ENCODE measurements at regions not wholly inside any gene's neighbourhood (a gene's known extent, or its start where the extent isn't known, plus 50 kb on each side); places are given as distances from the start of the nearest gene placed in this dataset.

GRCh38 chr12:70982991-70983390 lies 62.5 kb upstream of the PTPRR start:
- no TSS peak for BruUV-seq (replicated peaks)
- Histone ChIP-seq H3K4me1 (no peaks in the 10 kb centered on the region), H3K9me3 (no peaks in the 10 kb centered on the region), H3K27me3 (replicated peaks; ENCODE audit: control insufficient read depth, insufficient read depth, low read length) (no peaks in the 10 kb centered on the region), H3K4me3 (ENCODE audit: low read depth, low read length) (no peak overlapping the region), H3K36me3 (ENCODE audit: control insufficient read depth, insufficient read depth, low read length) (no peaks in the 10 kb centered on the region)
- Mint-ChIP-seq H3K27me3 (ENCODE audit: insufficient read depth, unreplicated experiment) (peaks cover 5% of the 10 kb centered on the region), H3K9me3 (ENCODE audit: unreplicated experiment) (no peaks in the 10 kb centered on the region), H3K4me3 (ENCODE audit: unreplicated experiment) (no peak overlapping the region), H3K27ac (ENCODE audit: unreplicated experiment) (no peak overlapping the region), H3K36me3 (ENCODE audit: insufficient read depth, unreplicated experiment) (no peaks in the 10 kb centered on the region), H3K4me1 (ENCODE audit: low read depth, unreplicated experiment) (peaks cover 7% of the 10 kb centered on the region)
- ChIA-PET CTCF (no interaction called here), POLR2A (no interaction called here)
- intact Hi-C loops (cut with micrococcal nuclease; ENCODE audit: unreplicated experiment): no loop called here
- DNase-seq: no peak
- no peak for TF ChIP-seq CTCF (IDR thresholded peaks at IDR 0.05; ENCODE audit: insufficient read depth in 1 of 2, low read depth in 1 of 2, low read length in 1 of 2, severe bottlenecking in 1 of 2, unreplicated experiment in 1 of 2)

- H3K9me3 Mint-ChIP-seq (ENCODE audit: unreplicated experiment): no peaks in the 10 kb centered on the region
Measured at GRCh38 chr12:70982286-70982685, 61.7 kb upstream of the PTPRR start.

GRCh38 chr12:70971001-70971794 lies 50.7 kb upstream of the PTPRR start:
- no peak for TF ChIP-seq CTCF (IDR thresholded peaks at IDR 0.05; ENCODE audit: insufficient read depth in 1 of 2, low read depth in 1 of 2, low read length in 1 of 2, severe bottlenecking in 1 of 2, unreplicated experiment in 1 of 2)
- Histone ChIP-seq H3K36me3 (ENCODE audit: control insufficient read depth, insufficient read depth, low read length) (no peaks in the 10 kb centered on the region), H3K27me3 (replicated peaks; ENCODE audit: control insufficient read depth, insufficient read depth, low read length) (no peaks in the 10 kb centered on the region), H3K4me1 (no peaks in the 10 kb centered on the region), H3K4me3 (ENCODE audit: low read depth, low read length) (no peak overlapping the region), H3K9me3 (no peaks in the 10 kb centered on the region)
- intact Hi-C loops (cut with micrococcal nuclease; ENCODE audit: unreplicated experiment): no loop called here
- Mint-ChIP-seq H3K36me3 (ENCODE audit: insufficient read depth, unreplicated experiment) (no peaks in the 10 kb centered on the region), H3K27me3 (ENCODE audit: insufficient read depth, unreplicated experiment) (no peaks in the 10 kb centered on the region), H3K4me1 (ENCODE audit: low read depth, unreplicated experiment) (no peaks in the 10 kb centered on the region), H3K9me3 (ENCODE audit: unreplicated experiment) (no peaks in the 10 kb centered on the region), H3K27ac (ENCODE audit: unreplicated experiment) (no peak overlapping the region), H3K4me3 (ENCODE audit: unreplicated experiment) (no peak overlapping the region)
- DNase-seq: no peak
- no TSS peak for BruUV-seq (replicated peaks)
- ChIA-PET CTCF (no interaction called here), POLR2A (no interaction called here)

More at GRCh38 chr12:70982286-70982685, 61.7 kb upstream of the PTPRR start:
- H3K27ac Mint-ChIP-seq (ENCODE audit: unreplicated experiment): no peak overlapping the region
- no peak for DNase-seq
- H3K36me3 ChIP-seq (ENCODE audit: control insufficient read depth, insufficient read depth, low read length): no peaks in the 10 kb centered on the region
- H3K4me1 ChIP-seq: no peaks in the 10 kb centered on the region
- ChIA-PET CTCF (no interaction called here), POLR2A (no interaction called here)
- H3K9me3 ChIP-seq: no peaks in the 10 kb centered on the region
- H3K4me1 Mint-ChIP-seq (ENCODE audit: low read depth, unreplicated experiment): peaks cover 7% of the 10 kb centered on the region
- no TSS peak for BruUV-seq (replicated peaks)
- H3K4me3 ChIP-seq (ENCODE audit: low read depth, low read length): no peak overlapping the region
- H3K4me3 Mint-ChIP-seq (ENCODE audit: unreplicated experiment): no peak overlapping the region
- H3K27me3 Mint-ChIP-seq (ENCODE audit: insufficient read depth, unreplicated experiment): peaks cover 5% of the 10 kb centered on the region
- intact Hi-C loops (cut with micrococcal nuclease; ENCODE audit: unreplicated experiment): no loop called here
- no peak for TF ChIP-seq CTCF (IDR thresholded peaks at IDR 0.05; ENCODE audit: insufficient read depth in 1 of 2, low read depth in 1 of 2, low read length in 1 of 2, severe bottlenecking in 1 of 2, unreplicated experiment in 1 of 2)
- no peaks in the 10 kb centered on the region for H3K27me3 ChIP-seq (replicated peaks; ENCODE audit: control insufficient read depth, insufficient read depth, low read length)
- no peaks in the 10 kb centered on the region for H3K36me3 Mint-ChIP-seq (ENCODE audit: insufficient read depth, unreplicated experiment)
